GM21786 (cell line): ENCODE measurements at regions not wholly inside any gene's neighbourhood (a gene's known extent, or its start where the extent isn't known, plus 50 kb on each side); places are given as distances from the start of the nearest gene placed in this dataset.
A peak's percentile ranks its signal among the peaks of the same experiment; 100 is the strongest.

Source experiments
- ATAC-seq: cut with Tn5 transposase; IDR thresholded peaks from one replicate; pipeline ENCODE4 v1.9.1; 2021; ENCODE audit not compliant: unreplicated experiment

DNA sequence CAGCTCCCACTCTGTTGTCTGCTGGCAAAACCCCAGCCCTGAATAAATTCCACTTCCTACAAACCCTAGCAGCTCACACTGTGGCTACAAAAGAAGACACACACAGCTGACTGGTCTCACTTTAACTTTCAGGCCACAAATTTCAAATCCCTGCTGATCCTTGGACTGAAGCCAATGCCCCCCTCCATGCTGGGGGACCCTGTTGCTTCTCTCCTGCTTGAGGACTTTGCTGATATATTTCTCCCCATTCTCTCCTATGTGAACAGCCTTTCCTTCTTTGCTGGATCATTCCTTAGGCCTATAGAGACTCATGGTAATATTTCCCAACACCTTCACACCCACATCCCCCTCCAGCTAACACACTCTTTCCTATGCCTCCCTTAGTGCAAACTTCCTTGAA lies 79.6 kb upstream of the ADRA1B start:
- no peak for ATAC-seq

DNA sequence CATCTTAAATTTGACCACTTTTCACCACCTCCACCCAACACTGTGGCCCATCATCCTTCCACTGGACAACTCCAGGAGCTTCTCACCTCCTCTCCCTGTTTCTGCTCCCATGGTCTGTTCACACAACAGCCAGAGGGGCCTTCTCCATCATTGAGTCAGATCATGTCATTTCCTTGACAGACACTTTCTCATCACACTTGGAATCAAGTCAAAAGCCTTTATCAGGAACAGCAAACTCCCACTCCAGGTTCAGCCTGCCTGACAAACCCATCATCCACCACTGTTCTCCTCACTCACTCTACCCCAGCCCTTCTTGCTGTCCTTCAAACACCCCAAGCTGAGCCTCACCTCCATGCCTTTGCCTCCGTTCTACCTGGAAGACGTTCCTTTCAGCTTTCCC lies 78.4 kb upstream of the ADRA1B start:
- no peak for ATAC-seq

DNA sequence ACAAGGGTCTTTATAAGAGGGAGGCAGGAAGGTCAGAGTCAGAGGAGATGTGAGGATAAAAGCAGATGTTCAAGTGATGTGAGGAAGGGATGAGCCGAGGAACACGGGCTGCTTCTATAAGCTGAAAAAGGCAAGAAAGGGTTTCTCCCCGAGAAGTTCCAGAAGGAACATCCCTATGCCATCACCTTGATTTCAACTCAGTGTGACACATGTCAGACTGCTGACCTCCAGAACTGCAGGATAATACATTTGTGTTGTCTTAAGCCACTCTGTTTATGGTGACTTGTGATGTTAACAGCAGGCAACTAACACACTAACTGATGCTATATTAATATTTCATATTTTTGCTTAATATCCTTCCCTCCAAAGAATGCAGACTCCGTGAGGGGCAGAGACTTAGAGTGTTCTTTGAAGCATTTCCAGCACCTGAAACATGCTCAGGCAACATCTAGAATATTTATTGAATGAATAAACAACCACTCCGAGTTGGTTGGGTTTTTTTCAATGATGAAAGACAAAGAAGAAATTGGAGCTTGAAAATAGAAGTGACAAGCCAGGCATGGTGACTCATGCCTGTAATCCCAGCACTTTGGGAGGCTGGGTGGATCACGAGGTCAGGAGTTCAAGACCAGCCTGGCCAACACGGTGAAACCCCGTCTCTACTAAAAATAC lies 77.6 kb upstream of the ADRA1B start:
- no peak for ATAC-seq

DNA sequence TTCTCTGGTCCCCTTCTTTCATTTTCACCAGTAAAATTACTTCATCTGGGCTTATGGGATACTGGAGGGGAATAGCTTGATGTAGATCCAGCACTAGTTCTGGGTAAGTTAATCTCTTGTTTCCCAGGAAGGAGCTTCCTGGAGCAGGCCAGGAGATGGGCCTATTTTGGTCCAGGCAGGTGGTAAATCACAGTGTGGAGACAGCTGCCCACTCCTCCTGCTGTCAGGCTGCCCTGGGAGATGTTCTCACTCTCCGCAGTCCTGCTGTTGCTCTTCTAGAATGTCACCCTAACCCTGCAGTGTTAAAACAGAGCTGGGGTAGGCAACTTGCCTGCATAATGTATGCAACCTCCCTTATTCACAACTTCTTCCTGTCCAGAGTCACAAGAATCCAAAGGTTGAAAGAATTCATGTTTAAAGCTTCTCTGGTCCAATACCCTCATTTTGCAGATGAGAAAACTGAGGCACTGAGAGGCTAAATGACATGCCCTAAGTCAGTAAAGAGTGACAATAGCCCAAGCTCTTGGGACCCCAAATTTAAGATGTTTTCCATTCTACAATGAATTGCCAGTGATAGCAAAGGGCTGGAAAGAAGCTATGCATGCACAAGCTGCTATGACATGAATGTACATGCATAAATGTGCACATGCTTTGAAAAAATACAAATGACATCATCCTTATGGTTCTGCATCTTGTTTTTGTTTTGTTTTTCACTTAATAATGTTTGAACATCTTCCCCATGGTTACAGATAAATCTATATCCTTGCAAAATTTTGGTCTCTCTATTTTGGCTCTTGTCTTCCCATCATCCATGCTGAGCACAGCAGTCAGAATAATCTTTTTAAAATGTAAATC lies 71.8 kb upstream of the ADRA1B start:
- ATAC-seq: no peak

DNA sequence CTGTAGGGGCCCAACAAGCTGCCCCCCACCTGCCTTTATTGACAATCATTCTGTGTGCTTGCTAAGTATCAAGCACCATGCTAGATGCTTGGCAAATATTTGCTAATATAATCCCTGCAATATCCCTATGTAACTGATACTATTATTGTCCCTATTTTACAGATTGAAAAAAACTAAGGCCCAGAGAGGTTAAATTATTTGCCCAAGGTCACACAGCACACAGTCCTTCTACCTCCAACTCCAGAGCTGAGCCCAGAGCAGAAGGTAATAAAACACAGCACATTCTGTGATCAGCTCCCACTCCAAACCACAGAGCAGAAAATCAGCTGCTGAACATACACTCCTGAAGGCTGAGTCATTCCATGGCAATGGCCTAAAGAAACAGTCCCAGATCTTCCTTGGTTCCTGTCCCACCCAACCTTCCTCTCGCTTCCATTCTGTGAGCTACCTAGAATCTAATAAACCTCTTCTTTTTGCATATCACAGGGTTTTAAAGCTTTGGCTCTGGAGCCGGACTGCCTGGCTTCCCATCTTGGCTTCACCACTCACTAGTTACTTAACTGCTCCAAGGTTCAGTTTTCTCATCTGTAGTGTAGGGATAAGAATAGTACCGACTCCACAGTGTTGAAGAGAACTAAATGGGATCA lies 66.7 kb upstream of the ADRA1B start:
- ATAC-seq: no peak

DNA sequence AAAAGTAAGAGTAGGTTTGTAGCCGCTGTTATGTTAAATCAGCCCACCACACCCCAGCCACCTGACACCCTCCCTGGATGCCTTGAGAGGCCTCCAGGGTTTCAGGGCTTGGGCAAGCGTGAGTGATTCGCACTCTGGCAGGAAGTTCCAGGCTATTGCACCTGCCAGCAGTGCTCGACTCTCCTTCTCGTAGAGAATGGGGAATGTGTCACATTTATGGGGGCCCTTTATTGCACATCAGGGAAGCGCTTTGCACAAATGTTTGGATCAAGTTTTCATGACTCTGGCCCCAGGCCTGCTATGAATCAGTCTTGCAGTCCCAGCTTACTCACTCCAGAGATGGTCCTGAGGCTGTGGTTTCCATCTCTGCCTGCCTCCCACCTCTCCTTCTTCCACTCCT lies 66.1 kb upstream of the ADRA1B start:
- ATAC-seq: no peak

DNA sequence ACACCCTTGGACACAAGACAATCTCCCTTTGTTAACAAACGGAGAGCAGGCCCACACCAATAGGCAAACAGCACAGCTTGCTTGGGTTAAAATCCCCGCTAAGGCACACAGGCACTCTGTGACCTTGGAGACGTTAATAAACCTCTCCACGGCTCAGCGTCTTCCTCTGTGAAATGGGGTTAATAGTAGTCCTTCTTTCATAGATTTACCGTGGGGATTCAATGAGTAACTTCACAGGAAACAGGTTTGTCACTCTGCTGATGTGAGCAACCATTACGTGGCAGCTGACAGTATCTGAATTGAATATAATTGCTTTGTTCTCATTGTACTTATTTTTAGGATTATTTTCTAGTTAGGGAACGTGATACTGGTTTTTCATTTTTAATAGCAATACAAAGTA lies 65.2 kb upstream of the ADRA1B start:
- ATAC-seq: no peak

DNA sequence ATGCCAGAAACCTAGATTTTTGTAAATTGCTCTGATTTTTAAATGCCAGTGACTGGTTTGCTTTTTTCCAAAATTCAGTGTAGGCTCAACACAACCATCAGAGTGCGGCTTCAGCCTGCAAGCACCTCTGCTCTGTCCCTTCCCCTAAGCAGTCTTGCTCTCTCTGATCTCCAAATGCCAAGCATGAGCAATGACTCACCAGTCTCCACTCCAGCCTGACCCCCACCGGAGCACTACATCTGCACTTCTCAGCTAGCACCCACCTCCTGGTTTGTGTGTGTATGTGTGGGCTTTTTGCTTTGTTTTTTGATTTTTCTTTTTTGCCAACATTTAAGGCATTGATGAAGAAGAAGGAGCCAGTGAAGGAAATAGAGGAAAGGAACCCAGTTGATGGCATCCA lies 61.4 kb upstream of the ADRA1B start:
- ATAC-seq: no peak

DNA sequence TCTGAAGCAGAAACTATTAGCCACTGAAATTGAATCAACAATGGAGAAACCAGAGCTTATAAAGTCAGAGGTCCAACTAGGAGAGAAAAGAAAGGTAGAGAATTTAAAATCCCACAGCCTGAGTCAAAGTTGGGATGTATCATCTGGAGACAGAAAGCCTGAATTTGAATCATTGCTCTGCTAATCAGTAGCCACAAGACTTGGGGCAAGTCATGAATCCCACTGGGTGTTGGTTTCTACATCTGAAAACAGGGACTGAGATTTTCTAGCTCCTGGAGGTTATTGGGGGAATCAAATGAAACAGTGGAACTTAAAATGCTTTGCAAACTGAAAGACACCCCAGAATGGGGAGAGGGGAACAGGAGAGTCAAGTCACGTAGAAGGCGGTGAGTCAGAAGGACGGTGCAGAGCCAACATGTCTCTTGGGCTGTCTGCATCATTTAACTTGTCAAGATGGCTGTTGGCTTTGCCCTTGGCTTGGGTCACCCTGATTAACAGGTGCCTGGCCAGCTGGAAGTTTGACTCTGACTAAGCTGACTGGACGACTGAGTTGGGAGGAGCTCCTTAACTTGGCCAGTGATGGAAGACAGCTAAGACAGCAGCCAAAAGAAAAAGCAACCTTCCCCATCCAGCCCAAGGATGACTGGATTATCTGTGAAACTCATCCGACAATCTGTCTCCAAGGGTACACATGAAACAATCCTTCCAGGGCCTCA lies 60.6 kb upstream of the ADRA1B start:
- ATAC-seq: no peak

DNA sequence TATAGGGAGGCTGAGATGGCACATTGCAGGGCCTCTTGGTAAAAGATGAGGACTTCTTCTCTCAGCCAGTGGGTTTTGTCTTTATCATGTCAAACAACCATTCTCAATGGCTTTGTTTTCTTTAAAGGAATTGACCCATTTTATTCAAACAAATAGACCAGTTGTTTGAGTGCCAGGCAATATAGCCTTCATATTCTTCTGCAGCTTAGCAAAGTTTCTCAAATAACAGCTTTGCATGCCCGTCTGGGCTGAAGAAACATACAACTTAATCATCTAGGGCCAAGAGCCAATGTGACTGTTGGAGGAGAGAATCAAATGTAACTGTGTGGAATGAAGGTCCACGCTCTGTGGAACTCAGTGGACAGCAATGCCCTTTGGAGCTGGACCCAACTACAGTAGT lies 57.4 kb upstream of the ADRA1B start:
- ATAC-seq: no peak

DNA sequence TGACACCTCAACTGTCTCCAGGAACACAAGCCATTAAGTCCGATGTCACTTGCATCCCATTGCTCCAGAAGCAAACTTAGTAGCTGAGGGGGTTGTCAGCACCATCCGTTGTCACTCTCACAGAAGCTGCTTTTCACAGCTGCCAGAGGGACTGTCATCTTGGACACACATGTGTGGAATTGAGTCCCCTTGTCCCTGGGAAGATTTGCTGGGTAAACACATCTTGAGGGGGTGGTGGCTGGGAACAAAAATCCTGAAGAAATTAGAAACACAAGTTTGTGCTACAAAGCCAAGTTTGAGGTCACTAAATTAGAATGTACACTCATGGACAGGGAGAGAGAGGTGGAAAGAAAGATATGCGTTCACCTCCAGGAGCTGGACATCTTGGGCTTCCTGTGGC lies 55.2 kb upstream of the ADRA1B start:
- ATAC-seq: no peak

DNA sequence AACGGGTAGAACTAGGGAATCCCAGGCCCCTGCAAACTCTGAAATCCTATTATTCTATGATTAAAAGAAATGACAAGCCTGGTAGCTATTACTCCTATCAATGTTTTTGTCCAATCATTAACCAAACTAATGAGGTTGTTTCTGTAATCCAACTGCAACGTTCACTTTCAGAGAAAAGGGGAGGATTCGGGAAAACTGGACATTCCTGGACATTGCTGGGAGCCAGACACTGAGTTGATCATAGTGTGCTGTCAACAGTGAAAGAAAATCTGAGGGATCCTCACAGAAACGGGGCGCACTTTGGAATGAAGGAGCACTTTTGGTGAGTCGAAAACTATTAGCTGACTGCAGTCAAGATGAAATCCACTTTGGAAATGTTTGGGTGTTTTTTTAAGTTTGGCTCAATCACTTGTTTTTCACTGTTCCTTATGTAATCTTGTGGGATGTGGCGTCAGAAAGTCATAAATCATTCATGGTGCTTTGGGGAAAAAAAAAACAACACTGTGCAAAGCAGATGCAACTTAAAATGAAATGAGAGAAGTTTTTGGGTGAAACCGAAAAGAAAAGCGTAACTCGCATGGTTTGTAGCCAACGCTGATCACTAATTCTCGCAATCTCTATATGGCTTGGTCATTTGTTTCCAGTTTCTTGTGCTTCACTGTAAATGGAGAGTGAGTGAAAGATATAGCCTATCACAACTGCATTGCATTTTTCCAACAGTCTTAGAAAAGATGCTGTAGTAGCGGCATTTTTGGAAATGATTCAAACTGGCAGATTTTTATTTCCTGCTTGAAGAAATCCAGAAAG lies 51.2 kb upstream of the ADRA1B start:
- ATAC-seq: peak; percentile 88

DNA sequence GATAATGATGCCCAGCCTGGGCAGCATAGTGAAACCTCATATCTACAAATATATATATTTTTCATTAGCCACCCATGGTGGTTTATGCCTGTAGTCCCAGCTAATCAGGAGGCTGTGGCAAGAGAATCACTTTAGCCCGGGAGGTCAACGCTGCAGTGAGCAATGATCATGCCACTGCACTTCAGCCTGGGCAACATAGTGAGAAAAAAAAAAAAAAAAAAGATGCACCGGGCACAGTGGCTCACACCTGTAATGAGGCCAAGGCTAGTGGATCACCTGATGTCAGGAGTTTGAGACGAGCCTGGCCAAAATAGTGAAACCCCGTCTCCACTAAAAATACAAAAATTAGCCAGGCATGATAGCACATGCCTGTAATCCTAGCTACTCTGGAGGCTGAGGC lies 50.2 kb upstream of the ADRA1B start:
- no peak for ATAC-seq
